Prostate gland (tissue), 2 donors: ENCODE measurements at regions not wholly inside any gene's neighbourhood (a gene's known extent, or its start where the extent isn't known, plus 50 kb on each side); places are given as distances from the start of the nearest gene placed in this dataset.
"Not testable (repeated sequence)": the region's sequence is repeated elsewhere in the genome, so short reads cannot be mapped to it uniquely, and the experiment has no call there.

Experiments
- DNase-seq: peaks from one replicate; pipeline ENCODE4 v3.0.0-alpha.2; 2019; ENCODE audit warnings: low spot score
- H3K27ac ChIP-seq, 2 donors: fragments of 200-600 bp; sonication (generic); 2 replicates each; pipeline ENCODE4 v1.5.1; 2017 to 2019
- H3K27me3 ChIP-seq: fragments of 200-600 bp; sonication (generic); replicated peaks from 2 replicates; pipeline ENCODE4 v1.5.1; 2019; ENCODE audit not compliant: insufficient read depth
- H3K36me3 ChIP-seq, 2 donors: fragments of 200-600 bp; sonication (generic); 1 replicate in 1 of 2; 2 replicates in 1 of 2; pipeline versions ENCODE4 v1.5.1 to v1.8.1; 2017 to 2019
- H3K4me1 ChIP-seq: fragments of 200-600 bp; sonication (generic); replicated peaks from 2 replicates; pipeline ENCODE4 v1.5.1; 2019
- H3K4me3 ChIP-seq, 2 donors: fragments of 200-600 bp; sonication (generic); 2 replicates each; pipeline ENCODE4 v1.5.1; 2017 to 2019
- H3K9me3 ChIP-seq: fragments of 200-600 bp; sonication (generic); 2 replicates; pipeline ENCODE4 v1.5.1; 2017
- POLR2A ChIP-seq: fragments of 450-650 bp; IDR thresholded peaks from one replicate; pipeline ENCODE4 v1.6.1; 2016; ENCODE audit warnings: antibody characterized with exemption, mild to moderate bottlenecking
- POLR2AphosphoS5 ChIP-seq: sonication (generic); formaldehyde crosslinking; IDR thresholded peaks from one replicate; pipeline ENCODE4 v1.6.1; 2017; ENCODE audit warnings: antibody characterized with exemption
- WGBS: methylation state at CpG from one replicate; pipeline ENCODE4 v1.1.5; 2018; 5-methylcytosine and 5-hydroxymethylcytosine counted together
- intact Hi-C: fragments of 100-400 bp; cut with DNase I; formaldehyde crosslinking; loops from one replicate; pipeline ENCODE4 v1.14.2; 2022
- TF ChIP-seq, protein P1 (sequence below), 4 experiments: fragments of 200-600 bp in 2 of 4; fragments of 450-650 bp in 2 of 4; sonication (generic) in 2 of 4; IDR thresholded peaks; 1 replicate in 3 of 4; 2 replicates in 1 of 4; pipeline ENCODE4 v1.5.1; 2016 to 2019; ENCODE audit warnings: antibody characterized with exemption in 4 of 4, mild to moderate bottlenecking in 2 of 4, moderate library complexity in 2 of 4

DNA sequence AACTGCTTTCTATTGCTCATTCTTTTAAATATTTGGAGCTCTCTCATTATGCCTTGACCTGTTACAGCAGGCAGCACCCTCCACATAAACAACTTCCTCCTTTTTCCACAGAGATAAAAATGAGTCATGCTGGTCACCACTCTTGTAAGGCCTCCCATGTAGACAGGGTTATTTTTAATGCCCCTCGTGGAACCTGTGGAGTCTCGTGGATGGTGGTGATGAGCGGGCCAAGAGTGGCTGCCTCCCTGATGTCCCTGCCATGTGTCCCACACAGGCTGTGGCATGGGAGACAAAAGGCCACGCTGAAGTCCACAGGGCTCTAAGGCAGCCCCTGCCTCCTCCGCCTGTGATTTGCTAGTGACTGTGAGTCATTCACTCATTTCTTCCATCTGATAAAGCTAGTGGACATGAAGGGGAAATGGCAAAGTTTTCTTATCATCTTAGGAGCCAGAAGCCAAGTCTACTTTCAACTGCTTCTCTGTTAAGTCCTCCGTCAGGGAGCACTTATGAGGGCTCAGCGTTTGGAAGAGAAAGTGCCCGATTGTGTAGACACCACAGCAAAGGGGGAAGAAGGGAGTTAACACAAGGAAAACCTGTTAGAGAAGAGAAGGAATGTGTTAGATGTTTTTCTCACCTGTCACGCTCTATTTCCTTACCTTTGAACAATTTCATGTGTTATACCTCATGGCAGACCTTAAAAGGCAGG is 121.6 kb upstream of the FAT1 start:
- Histone ChIP-seq H3K27ac (peak overlapping the region; percentile 46 to 49), H3K4me1 (no peaks in the 10 kb centered on the region), H3K4me3 (no peak overlapping the region), H3K9me3 (no peaks in the 10 kb centered on the region), H3K27me3 (no peaks in the 10 kb centered on the region), H3K36me3 (no peaks in the 10 kb centered on the region)
- WGBS: 58% methylated on average over 9 of the region's 9 CpGs
- TF ChIP-seq POLR2AphosphoS5: peak; percentile 16
- TF ChIP-seq, protein P1, sequence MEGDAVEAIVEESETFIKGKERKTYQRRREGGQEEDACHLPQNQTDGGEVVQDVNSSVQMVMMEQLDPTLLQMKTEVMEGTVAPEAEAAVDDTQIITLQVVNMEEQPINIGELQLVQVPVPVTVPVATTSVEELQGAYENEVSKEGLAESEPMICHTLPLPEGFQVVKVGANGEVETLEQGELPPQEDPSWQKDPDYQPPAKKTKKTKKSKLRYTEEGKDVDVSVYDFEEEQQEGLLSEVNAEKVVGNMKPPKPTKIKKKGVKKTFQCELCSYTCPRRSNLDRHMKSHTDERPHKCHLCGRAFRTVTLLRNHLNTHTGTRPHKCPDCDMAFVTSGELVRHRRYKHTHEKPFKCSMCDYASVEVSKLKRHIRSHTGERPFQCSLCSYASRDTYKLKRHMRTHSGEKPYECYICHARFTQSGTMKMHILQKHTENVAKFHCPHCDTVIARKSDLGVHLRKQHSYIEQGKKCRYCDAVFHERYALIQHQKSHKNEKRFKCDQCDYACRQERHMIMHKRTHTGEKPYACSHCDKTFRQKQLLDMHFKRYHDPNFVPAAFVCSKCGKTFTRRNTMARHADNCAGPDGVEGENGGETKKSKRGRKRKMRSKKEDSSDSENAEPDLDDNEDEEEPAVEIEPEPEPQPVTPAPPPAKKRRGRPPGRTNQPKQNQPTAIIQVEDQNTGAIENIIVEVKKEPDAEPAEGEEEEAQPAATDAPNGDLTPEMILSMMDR (IDR thresholded peaks at IDR 0.05): no peak
- DNase-seq: no peak
- intact Hi-C loops: no loop called here

DNA sequence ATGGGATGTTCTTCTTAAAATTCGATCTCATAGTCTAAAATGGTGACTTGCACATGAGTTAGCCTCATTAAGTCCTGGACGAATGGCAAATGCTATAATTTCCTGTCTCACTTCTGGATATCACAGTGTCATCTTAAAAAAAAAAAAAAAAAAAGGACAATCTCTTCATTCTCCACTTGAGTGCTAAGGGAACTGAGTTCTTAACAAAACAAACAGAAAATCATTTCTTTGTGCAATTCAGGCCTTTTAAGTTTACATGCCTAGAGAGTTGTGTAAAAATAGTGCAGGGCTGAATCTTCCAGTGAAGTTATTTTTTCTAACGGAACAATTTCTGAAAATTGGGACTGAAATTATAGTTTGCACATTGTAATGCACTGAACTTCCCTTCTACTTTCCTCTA is 122.8 kb upstream of the FAT1 start:
- TF ChIP-seq POLR2AphosphoS5 (no peak), POLR2A (no peak)
- TF ChIP-seq, protein P1 (IDR thresholded peaks at IDR 0.05): no peak
- Histone ChIP-seq H3K27ac (no peak overlapping the region), H3K27me3 (no peaks in the 10 kb centered on the region), H3K9me3 (no peaks in the 10 kb centered on the region), H3K4me1 (no peaks in the 10 kb centered on the region), H3K4me3 (no peak overlapping the region), H3K36me3 (no peaks in the 10 kb centered on the region)
- intact Hi-C loops: no loop called here
- DNase-seq: no peak
- WGBS: 66% methylated on average over 3 of the region's 3 CpGs

DNA sequence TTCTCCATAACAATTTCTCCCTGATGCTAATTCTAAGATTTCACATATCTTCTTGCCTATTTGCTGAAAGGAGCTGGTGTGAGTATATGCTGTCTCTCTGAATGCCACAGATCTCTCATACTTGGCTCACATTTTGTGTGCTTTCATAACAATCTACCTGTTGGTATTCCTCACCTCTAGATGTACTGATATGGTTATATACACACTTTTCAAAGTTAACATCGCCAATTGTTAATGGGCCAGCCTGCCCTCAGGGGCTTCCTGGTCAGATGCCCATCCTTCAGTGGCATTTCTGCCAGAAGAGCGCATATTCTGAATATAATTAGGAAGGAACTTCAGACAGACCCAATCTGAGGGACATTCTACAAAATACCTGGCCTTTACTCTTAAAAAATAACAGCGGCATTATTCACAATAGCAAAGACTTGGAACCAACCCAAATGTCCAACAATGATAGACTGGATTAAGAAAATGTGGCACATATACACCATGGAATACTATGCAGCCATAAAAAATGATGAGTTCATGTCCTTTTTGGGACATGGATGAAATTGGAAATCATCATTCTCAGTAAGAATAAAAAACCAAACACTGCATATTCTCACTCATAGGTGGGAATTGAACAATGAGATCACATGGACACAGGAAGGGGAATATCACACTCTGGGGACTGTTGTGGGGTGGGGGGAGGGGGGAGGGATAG is 123.9 kb upstream of the FAT1 start:
- H3K36me3 ChIP-seq, H3K27me3 ChIP-seq, H3K4me3 ChIP-seq, DNase-seq, intact Hi-C loops, H3K27ac ChIP-seq, H3K9me3 ChIP-seq, H3K4me1 ChIP-seq: not testable (repeated sequence)
- WGBS: 84% methylated on average over 3 of the region's 3 CpGs

DNA sequence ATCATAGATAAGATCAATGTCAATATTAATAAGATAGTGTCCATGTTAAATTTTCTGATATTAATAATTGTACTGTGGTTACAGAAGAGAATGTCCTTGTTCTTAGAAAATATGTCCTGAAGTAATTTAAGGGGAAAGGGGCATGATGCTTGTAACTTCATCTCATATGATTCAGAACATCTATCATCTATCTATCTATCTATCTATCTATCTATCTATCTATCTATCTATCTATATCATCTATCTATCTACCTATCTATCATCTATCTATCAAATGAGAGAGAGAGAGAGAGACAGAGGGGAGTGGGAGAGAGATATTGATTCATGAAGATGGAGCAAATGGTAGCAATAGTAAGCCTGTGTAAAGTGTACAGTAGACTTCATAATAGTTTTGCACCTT is 124.8 kb upstream of the FAT1 start:
- Histone ChIP-seq H3K36me3 (no peaks in the 10 kb centered on the region), H3K9me3 (no peaks in the 10 kb centered on the region), H3K27me3 (no peaks in the 10 kb centered on the region), H3K4me1 (no peaks in the 10 kb centered on the region), H3K27ac (no peak overlapping the region), H3K4me3 (no peak overlapping the region)
- TF ChIP-seq POLR2A (no peak), POLR2AphosphoS5 (no peak)
- TF ChIP-seq, protein P1 (IDR thresholded peaks at IDR 0.05): no peak
- intact Hi-C loops: no loop called here
- no peak for DNase-seq

DNA sequence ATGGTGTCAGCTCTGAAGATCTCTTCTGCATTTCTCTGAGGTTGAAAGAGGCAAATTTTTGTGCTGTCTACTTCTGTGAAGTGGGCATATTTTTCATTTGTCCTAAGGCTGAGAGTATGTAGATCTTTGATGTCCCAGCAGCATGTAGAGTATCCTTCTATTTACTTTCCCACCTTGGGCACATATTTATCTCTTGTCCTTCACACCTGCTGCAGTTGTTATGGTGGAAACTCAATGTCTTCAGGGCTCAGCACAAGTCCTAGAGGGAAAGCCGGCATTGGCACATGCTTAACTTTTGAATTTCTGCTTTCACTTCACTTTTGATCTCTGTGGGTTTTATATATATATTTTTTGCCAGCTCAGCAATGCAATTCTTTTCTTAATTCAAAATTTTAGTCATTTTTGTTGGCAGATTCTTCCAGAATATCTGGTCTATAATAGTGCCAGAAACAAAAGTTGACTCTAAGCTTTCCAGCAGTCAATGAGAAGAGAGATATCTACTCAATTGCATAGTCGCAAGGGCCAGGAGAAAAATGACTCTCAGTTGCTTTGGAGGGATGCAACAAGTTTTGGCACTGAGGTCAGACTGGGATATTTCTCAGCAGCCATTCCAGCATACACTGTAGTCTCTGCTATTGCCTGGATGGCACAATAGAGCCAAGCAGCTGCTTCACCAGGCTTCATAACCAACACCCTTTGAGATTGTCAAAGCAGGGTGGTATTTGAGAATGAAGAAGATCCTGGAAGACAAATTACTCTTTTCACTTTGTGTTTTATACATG is 127.8 kb upstream of the FAT1 start:
- Histone ChIP-seq H3K4me3 (no peak overlapping the region), H3K9me3 (no peaks in the 10 kb centered on the region), H3K27me3 (no peaks in the 10 kb centered on the region), H3K4me1 (no peaks in the 10 kb centered on the region), H3K36me3 (no peaks in the 10 kb centered on the region), H3K27ac (no peak overlapping the region)
- DNase-seq: no peak
- no peak for TF ChIP-seq POLR2A
- TF ChIP-seq, protein P1 (IDR thresholded peaks at IDR 0.05): no peak
- no peak for TF ChIP-seq POLR2AphosphoS5
- WGBS: 78% methylated on average over 2 of the region's 2 CpGs
- intact Hi-C loops: no loop called here
